Left ventricle myocardium inferior (tissue), 1 donor: ENCODE measurements at regions not wholly inside any gene's neighbourhood (a gene's known extent, or its start where the extent isn't known, plus 50 kb on each side); places are given as distances from the start of the nearest gene placed in this dataset.

Source experiments
- DNase-seq: peaks from one replicate; pipeline ENCODE4 v3.0.0-alpha.2; 2020
- H3K27ac ChIP-seq: fragments of 200-600 bp; replicated peaks from 2 replicates; pipeline ENCODE4 v1.8.0; 2021
- H3K27me3 ChIP-seq: fragments of 200-600 bp; 2 replicates; pipeline ENCODE4 v1.8.0; 2021; ENCODE audit warnings: low read depth
- H3K36me3 ChIP-seq: fragments of 200-600 bp; 2 replicates; pipeline ENCODE4 v1.8.0; 2021
- H3K4me1 ChIP-seq: fragments of 200-600 bp; 2 replicates; pipeline ENCODE4 v1.8.0; 2021
- H3K4me3 ChIP-seq: fragments of 200-600 bp; 2 replicates; pipeline ENCODE4 v1.8.0; 2021; ENCODE audit warnings: mild to moderate bottlenecking, moderate library complexity
- H3K9me3 ChIP-seq: fragments of 200-600 bp; replicated peaks from 2 replicates; pipeline ENCODE4 v1.8.0; 2021
- CTCF ChIP-seq: fragments of 200-600 bp; IDR thresholded peaks from 2 replicates; pipeline ENCODE4 v1.8.0; 2021; ENCODE audit warnings: antibody characterized with exemption, mild to moderate bottlenecking, borderline replicate concordance
- intact Hi-C: fragments of 100-400 bp; cut with micrococcal nuclease; formaldehyde crosslinking; loops from one replicate; pipeline ENCODE4 v1.11.0; 2022
- donor health status: DM: no; HTN: yes; CAD: no; lungs with severe emphysema.

GRCh38 chr19:31727536-31727935 lies 378.3 kb upstream of the TSHZ3 start:
- H3K27ac ChIP-seq = no peak overlapping the region
- no peaks in the 10 kb centered on the region for H3K9me3 ChIP-seq
- no peaks in the 10 kb centered on the region for H3K4me1 ChIP-seq
- no peaks in the 10 kb centered on the region for H3K36me3 ChIP-seq
- H3K4me3 ChIP-seq = no peak overlapping the region
- DNase-seq = no peak
- intact Hi-C loops = no loop called here
- peaks cover 8% of the 10 kb centered on the region for H3K27me3 ChIP-seq
- no peak for TF ChIP-seq CTCF

- no peaks in the 10 kb centered on the region for H3K36me3 ChIP-seq
- H3K4me1 ChIP-seq = no peaks in the 10 kb centered on the region
- no peak overlapping the region for H3K4me3 ChIP-seq
- no peak overlapping the region for H3K27ac ChIP-seq
- no peak for TF ChIP-seq CTCF
- intact Hi-C loops = no loop called here
- H3K9me3 ChIP-seq = no peaks in the 10 kb centered on the region
- no peak for DNase-seq
- peaks cover 11% of the 10 kb centered on the region for H3K27me3 ChIP-seq
Observed at GRCh38 chr19:31730270-31730669, 381.0 kb upstream of the TSHZ3 start.

- Histone ChIP-seq H3K4me1 (no peaks in the 10 kb centered on the region), H3K27me3 (peaks cover 13% of the 10 kb centered on the region), H3K4me3 (no peak overlapping the region), H3K9me3 (no peaks in the 10 kb centered on the region), H3K36me3 (no peaks in the 10 kb centered on the region), H3K27ac (no peak overlapping the region)
- intact Hi-C loops = no loop called here
- TF ChIP-seq CTCF = no peak
- DNase-seq = no peak
Observed at GRCh38 chr19:31733591-31733990, 384.4 kb upstream of the TSHZ3 start.

- Histone ChIP-seq H3K4me3 (no peak overlapping the region), H3K4me1 (no peaks in the 10 kb centered on the region), H3K36me3 (no peaks in the 10 kb centered on the region), H3K9me3 (no peaks in the 10 kb centered on the region), H3K27me3 (peaks cover 16% of the 10 kb centered on the region), H3K27ac (no peak overlapping the region)
- DNase-seq = no peak
- no peak for TF ChIP-seq CTCF
- intact Hi-C loops = no loop called here
Observed at GRCh38 chr19:31742249-31742648, 393.0 kb upstream of the TSHZ3 start.

- no peak overlapping the region for H3K4me3 ChIP-seq
- no peaks in the 10 kb centered on the region for H3K9me3 ChIP-seq
- no peaks in the 10 kb centered on the region for H3K4me1 ChIP-seq
- DNase-seq = no peak
- no peaks in the 10 kb centered on the region for H3K36me3 ChIP-seq
- peaks cover 29% of the 10 kb centered on the region for H3K27me3 ChIP-seq
- intact Hi-C loops = no loop called here
- no peak for TF ChIP-seq CTCF
- no peak overlapping the region for H3K27ac ChIP-seq
Observed at GRCh38 chr19:31745731-31746130, 396.5 kb upstream of the TSHZ3 start.

GRCh38 chr19:31749231-31749630 lies 400.0 kb upstream of the TSHZ3 start:
- Histone ChIP-seq H3K27me3 (peaks cover 29% of the 10 kb centered on the region), H3K9me3 (no peaks in the 10 kb centered on the region), H3K27ac (no peak overlapping the region), H3K4me3 (no peak overlapping the region), H3K4me1 (no peaks in the 10 kb centered on the region), H3K36me3 (no peaks in the 10 kb centered on the region)
- no peak for DNase-seq
- intact Hi-C loops = no loop called here
- TF ChIP-seq CTCF = no peak
